ENCODE measurements at regions not wholly inside any gene's neighbourhood (a gene's known extent, or its start where the extent isn't known, plus 50 kb on each side); places are given as distances from the start of the nearest gene placed in this dataset.

DNA sequence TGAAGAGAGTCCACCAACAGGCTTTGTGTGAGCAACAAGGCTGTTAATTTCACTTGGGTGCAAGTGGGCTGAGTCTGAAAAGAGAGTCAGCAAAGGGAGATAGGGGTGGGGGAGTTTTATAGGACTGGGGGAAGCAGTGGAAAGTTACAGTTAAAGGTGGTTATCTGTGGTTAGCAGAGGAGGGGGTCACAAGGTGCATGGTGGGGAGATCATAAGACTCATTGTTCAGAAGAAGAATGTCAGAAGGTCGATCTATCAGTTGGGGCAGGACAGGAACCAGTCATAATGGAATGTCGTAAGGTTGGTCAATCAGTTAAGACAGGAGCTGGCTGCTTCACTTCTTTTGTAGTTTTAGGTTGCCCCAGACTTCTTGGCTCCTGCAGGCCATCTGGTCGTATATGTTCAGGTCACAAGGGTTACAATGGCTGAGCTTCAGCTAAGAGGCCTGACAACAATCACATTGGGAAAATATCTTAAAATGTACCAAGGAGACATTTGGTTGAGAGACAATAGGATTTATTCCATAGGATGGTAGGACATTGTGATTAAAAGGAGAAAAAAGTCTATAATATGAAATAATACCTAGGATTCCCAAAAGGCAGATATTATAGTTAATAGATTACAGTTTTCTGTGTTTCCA, 356.4 kb downstream of the ANKRD7 start:
- DNase-seq (ENCODE audit: insufficient read length) (no peak), FAIRE-seq (no peak)
- TF ChIP-seq POLR2A (IDR thresholded peaks at IDR 0.05; ENCODE audit: low read depth, low read length): no peak
- TF ChIP-seq POLR2AphosphoS5 (IDR thresholded peaks at IDR 0.05; ENCODE audit: low read depth, low read length): no peak
- TF ChIP-seq TAF1 (IDR thresholded peaks at IDR 0.05; ENCODE audit: borderline replicate concordance, low read depth, low read length): no peak

DNA sequence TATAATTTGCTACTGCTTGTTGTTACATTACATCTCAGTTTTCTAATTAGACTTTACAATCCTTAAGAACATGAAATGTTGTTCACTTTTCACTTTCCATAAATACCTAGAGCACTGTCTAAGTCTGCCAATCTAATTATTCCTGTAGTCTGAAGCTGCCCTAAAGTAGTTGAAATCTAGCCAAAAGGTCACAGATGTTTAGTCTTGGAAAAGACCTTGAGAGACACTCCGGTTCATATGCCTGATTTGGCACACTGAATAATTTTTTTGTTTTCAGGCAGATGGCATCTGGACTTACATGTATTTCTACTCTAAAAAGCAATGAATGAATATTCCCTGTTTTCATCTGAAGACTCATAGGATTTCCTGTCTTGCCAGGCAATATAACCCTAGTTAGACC, 359.1 kb downstream of the ANKRD7 start:
- no peak for FAIRE-seq
- DNase-seq (ENCODE audit: insufficient read length): no peak
- TF ChIP-seq TAF1 (IDR thresholded peaks at IDR 0.05; ENCODE audit: borderline replicate concordance, low read depth, low read length) (no peak), POLR2AphosphoS5 (IDR thresholded peaks at IDR 0.05; ENCODE audit: low read depth, low read length) (no peak), POLR2A (IDR thresholded peaks at IDR 0.05; ENCODE audit: low read depth, low read length) (no peak)

DNA sequence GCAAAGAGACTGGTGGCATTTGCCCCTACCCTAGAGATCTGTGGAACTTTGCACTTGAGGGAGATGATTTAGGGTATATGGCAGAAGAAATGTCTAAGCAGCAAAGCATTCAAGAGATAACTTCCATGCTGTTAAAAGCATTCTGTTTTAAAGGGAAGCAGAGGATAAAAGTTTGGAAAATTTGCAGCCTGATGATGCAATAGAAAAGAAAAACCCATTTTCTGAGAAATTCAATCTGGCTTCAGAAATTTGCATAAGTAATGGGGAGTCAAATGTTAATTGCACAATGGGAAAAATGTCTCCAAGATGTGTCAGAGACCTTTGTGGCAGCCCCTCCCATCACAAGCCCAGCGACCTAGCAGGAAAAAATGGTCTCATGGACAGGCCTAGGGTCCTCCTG, 361.7 kb downstream of the ANKRD7 start:
- FAIRE-seq (no peak), DNase-seq (ENCODE audit: insufficient read length) (no peak)
- no peak for TF ChIP-seq POLR2A (IDR thresholded peaks at IDR 0.05; ENCODE audit: low read depth, low read length)

DNA sequence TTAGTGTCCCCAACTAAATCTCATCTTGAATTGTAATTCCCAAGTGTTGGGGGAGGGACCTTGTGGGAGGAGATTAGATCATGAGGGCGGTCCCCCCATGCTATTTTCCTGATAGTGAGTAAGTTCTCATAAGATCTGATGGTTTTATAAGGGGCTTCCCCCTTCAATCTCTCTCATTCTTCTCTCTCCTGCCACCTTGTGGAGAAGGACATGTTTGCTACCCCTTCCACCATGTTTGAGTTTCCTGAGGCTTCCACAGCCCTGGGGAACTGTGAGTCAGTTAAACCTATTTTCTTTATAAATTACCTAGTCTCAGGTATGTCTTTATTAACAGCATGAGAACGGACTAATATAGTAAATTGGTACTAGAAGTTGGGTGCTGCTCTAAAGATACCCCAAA, 365.6 kb downstream of the ANKRD7 start:
- TF ChIP-seq TAF1 (IDR thresholded peaks at IDR 0.05; ENCODE audit: borderline replicate concordance, low read depth, low read length) (no peak), POLR2AphosphoS5 (IDR thresholded peaks at IDR 0.05; ENCODE audit: low read depth, low read length) (no peak), POLR2A (IDR thresholded peaks at IDR 0.05; ENCODE audit: low read depth, low read length) (no peak)
- DNase-seq (ENCODE audit: insufficient read length) (no peak), FAIRE-seq (no peak)

DNA sequence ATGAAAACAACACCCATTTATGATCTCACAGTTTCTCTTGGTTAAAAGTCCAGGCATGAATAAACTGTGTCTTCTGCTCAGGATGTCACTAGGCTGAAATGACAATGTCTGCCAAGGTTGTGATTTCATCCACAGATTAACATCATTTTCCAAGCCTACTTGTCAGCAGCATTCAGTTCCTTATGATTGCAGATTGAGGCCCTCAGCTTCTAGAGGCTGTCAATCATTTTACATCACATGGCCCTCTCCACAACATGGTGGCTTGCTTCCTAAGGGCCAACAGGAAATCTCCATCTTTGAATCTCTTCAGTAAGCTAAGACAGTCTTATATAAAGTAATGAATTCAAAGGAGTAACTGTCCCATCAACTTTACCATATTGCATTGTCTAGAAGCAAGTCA, 377.6 kb downstream of the ANKRD7 start:
- DNase-seq (ENCODE audit: insufficient read length): no peak
- TF ChIP-seq TAF1 (IDR thresholded peaks at IDR 0.05; ENCODE audit: borderline replicate concordance, low read depth, low read length) (no peak), POLR2A (IDR thresholded peaks at IDR 0.05; ENCODE audit: low read depth, low read length) (no peak), POLR2AphosphoS5 (IDR thresholded peaks at IDR 0.05; ENCODE audit: low read depth, low read length) (no peak)
- no peak for FAIRE-seq

DNA sequence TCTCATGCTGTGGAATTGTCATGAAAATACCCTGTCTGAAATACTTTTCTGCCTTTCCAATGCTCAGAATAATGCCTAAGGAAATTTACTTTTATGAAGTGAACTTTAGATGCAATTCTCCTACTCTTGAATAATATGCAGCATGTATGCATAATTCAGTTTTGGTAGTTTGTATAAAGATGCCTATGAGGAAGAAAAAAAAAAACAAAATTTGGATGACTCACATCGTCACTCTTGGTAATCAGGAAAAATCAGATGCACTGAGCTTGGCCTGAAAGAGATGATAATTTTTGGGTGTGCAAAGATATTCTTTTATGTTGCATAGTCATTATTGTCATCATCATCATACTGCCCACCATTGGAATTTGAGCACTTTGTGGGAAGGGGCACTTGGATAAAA, 382.1 kb downstream of the ANKRD7 start:
- DNase-seq (ENCODE audit: insufficient read length): no peak
- no peak for TF ChIP-seq POLR2AphosphoS5 (IDR thresholded peaks at IDR 0.05; ENCODE audit: low read depth, low read length)
- no peak for TF ChIP-seq TAF1 (IDR thresholded peaks at IDR 0.05; ENCODE audit: borderline replicate concordance, low read depth, low read length)
- TF ChIP-seq POLR2A (IDR thresholded peaks at IDR 0.05; ENCODE audit: low read depth, low read length): no peak
- FAIRE-seq: no peak

DNA sequence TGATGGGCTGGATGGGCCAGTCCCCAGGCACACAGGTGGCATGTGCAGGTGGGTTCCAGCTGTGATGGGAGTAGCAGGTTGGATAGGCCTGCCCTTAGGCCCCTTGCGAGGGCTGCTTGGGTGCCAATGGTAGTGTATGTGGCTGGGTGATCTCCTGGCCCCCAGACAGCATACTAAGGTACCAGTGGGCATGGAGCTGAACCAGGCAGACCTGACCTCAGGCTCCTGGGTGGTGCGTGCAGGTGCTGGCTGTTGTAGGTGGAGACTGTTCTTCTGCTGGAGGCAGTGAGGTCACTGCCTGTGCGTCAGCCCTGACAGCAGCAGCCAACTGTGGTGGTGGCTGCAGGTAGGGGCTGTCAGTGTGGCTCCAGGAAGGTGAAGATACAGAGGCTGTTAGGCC, 384.7 kb downstream of the ANKRD7 start:
- TF ChIP-seq POLR2AphosphoS5 (IDR thresholded peaks at IDR 0.05; ENCODE audit: low read depth, low read length) (no peak), POLR2A (IDR thresholded peaks at IDR 0.05; ENCODE audit: low read depth, low read length) (no peak), TAF1 (IDR thresholded peaks at IDR 0.05; ENCODE audit: borderline replicate concordance, low read depth, low read length) (no peak)
- FAIRE-seq (no peak), DNase-seq (ENCODE audit: insufficient read length) (no peak)

DNA sequence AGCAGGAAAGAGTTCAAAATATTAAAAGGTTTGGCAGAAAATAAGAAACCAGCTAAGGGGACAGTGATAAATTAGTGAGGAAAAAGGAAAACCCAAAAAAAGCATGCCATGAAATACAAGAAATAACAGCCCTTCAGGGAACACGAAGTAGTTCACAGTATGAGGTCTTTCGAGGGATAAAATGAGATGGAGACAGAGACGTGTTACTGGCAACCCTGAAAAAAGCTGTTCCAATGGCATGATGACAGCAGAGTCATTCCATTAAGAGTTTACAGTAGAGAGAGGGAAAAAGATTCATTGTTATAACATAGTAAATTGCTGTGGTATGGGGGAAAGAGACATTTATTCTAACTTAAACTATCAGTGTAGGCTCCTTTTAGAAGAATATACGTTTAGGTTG, 391.2 kb downstream of the ANKRD7 start:
- no peak for DNase-seq (ENCODE audit: insufficient read length)
- no peak for TF ChIP-seq POLR2A (IDR thresholded peaks at IDR 0.05; ENCODE audit: low read depth, low read length)
- TF ChIP-seq POLR2AphosphoS5 (IDR thresholded peaks at IDR 0.05; ENCODE audit: low read depth, low read length): no peak
- TF ChIP-seq TAF1 (IDR thresholded peaks at IDR 0.05; ENCODE audit: borderline replicate concordance, low read depth, low read length): no peak
- no peak for FAIRE-seq

DNA sequence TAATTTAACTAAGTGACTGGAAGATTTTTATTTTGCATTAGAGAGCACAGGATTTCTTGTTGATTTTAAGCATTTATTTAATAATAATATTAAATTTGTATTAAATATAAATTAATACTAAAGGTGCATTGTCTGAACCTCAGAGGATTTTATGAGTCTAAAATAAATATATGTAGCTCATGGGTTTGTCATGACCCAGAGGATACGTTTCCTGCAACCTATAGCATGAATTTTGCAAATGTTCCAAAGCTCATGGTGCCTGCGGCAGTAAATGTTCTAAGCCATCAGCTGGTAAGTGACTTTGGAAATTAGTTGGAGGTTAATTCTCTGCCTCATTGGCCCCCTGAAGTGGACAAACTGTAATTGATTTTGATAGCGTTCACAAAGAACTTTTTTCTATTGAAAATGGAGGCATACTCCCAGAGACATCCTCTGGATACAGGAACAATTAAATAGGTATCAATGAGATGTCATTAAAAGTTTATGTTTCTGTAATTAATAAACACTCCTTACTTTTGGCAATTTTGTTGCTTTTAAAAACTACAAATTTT, 397.4 kb downstream of the ANKRD7 start:
- DNase-seq (ENCODE audit: insufficient read length) (no peak), FAIRE-seq (no peak)
- no peak for TF ChIP-seq TAF1 (IDR thresholded peaks at IDR 0.05; ENCODE audit: borderline replicate concordance, low read depth, low read length)
- no peak for TF ChIP-seq POLR2A (IDR thresholded peaks at IDR 0.05; ENCODE audit: low read depth, low read length)
- no peak for TF ChIP-seq POLR2AphosphoS5 (IDR thresholded peaks at IDR 0.05; ENCODE audit: low read depth, low read length)

DNA sequence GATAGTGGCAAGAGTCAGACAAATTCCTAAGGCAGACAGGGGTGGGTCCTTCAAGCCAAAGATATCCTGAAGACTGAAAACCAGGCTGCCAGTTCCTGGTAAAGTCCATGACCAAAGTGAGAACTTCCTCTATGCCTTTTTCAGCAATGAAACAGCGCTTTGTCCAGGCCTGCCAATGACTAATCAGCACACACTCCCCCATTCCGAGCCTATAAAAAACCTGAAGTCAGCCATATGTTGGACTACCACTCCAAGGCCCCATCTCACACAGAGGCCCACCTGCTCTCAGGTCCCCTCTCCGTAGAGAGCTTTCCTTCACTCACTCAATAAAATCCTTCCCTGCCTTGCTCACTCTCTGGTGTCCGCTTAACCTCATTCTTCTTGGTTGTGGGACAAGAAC, 402.2 kb downstream of the ANKRD7 start:
- TF ChIP-seq POLR2A (IDR thresholded peaks at IDR 0.05; ENCODE audit: low read depth, low read length) (no peak), TAF1 (IDR thresholded peaks at IDR 0.05; ENCODE audit: borderline replicate concordance, low read depth, low read length) (no peak), POLR2AphosphoS5 (IDR thresholded peaks at IDR 0.05; ENCODE audit: low read depth, low read length) (no peak)
- FAIRE-seq: no peak
- no peak for DNase-seq (ENCODE audit: insufficient read length)

DNA sequence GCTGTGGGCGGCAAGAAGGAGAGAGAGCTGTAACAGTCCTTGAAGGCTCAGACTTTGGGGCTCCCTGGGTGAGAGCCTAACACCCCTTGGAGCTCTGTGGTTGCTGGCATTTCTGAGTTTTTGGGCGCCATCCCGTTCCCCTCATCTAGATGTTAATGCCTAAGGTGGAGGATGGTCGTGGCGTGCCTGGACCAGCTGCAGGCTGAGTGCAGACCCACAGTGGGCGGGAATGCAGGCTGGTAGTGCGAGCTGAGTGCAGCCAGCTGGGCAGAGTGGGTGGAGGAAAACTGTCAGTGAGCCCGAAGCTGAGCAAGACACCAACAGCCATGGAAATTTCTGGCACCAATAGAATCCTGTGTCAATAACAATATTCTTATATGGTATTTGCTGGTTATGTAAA, 403.0 kb downstream of the ANKRD7 start:
- no peak for DNase-seq (ENCODE audit: insufficient read length)
- TF ChIP-seq POLR2A (IDR thresholded peaks at IDR 0.05; ENCODE audit: low read depth, low read length): no peak
- no peak for TF ChIP-seq POLR2AphosphoS5 (IDR thresholded peaks at IDR 0.05; ENCODE audit: low read depth, low read length)
- TF ChIP-seq TAF1 (IDR thresholded peaks at IDR 0.05; ENCODE audit: borderline replicate concordance, low read depth, low read length): no peak
- FAIRE-seq: no peak

DNA sequence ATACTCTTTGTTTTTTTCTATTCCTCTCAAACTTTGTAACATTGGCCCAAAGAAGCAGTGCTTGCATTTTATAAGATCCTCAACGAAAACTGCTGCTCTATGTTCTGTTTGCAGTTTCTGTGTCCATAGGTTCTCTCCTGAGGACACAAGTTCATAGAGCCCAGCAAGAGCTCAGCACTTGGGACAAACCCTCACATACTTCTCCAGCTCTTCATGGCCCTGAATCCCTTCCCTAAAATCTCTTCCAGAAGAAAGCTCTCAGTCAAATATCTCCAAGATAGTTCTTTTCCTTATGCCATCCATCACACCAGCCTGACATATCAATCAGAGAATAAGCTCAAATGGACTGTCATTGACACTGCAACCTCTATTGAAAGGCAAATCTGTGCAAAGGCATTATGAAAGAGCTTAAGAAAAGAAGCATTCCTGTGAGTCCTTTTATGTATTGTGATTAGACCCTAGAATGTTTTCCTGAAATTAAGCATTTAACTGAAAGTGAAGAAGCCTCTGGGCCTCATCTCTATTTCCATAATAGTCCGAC, 405.5 kb downstream of the ANKRD7 start:
- DNase-seq (ENCODE audit: insufficient read length) (no peak), FAIRE-seq (no peak)
- TF ChIP-seq TAF1 (IDR thresholded peaks at IDR 0.05; ENCODE audit: borderline replicate concordance, low read depth, low read length) (no peak), POLR2A (IDR thresholded peaks at IDR 0.05; ENCODE audit: low read depth, low read length) (no peak), POLR2AphosphoS5 (IDR thresholded peaks at IDR 0.05; ENCODE audit: low read depth, low read length) (no peak)

Measured in GM12892 (cell line).